K562 (cell line): ENCODE measurements at regions not wholly inside any gene's neighbourhood (a gene's known extent, or its start where the extent isn't known, plus 50 kb on each side); places are given as distances from the start of the nearest gene placed in this dataset.
A peak's percentile ranks its signal among the peaks of the same experiment; 100 is the strongest.

Experiments
- ATAC-seq: fragments of 200-7000 bp; cut with Tn5 transposase; 3 replicates; pipeline ENCODE4 v1.9.1; 2020; ENCODE audit warnings: moderate library complexity
- BruUV-seq: library from RNA; stranded (reverse); fragments of 400-500 nt; replicated peaks from 2 replicates; lab custom pipeline; 2021; lab: Mats Ljungman, UMichigan
- CTCF ChIA-PET: fragments of 300-600 bp; formaldehyde crosslinking; extraction: SDS; loops from one replicate; lab custom pipeline; 2021; ENCODE audit warnings: low intra/inter-chr PET ratio; lab: Yijun Ruan, JAX
- POLR2A ChIA-PET: fragments of 300-600, 350-650 bp; sonication (Branson Sonifier 250); formaldehyde crosslinking; extraction: SDS; loops from one replicate; lab custom pipeline; 2021; ENCODE audit warnings: antibody characterized with exemption, inconsistent platforms; lab: Yijun Ruan, JAX
- DNase-seq, 4 experiments: peaks; one replicate each; pipeline versions ENCODE4 v3.0.0 to v3.0.0-alpha.2; 2011 to 2018; ENCODE audit warnings: low spot score in 3 of 4, mixed read lengths in 3 of 4; ENCODE audit errors: extremely low read depth in 1 of 4
- FAIRE-seq: peaks from 2 replicates; lab custom pipeline; 2011; peaks lifted over from hg19 to GRCh38; lab: Jason Lieb, UNC
- H2AFZ ChIP-seq: 2 replicates; pipeline ENCODE4 v1.6.0; 2011; ENCODE audit warnings: low read depth, low read length, control low read depth, inconsistent platforms
- H3K27ac ChIP-seq: fragments of 200-600 bp; 3 replicates; pipeline ENCODE4 v1.8.0; 2011; ENCODE audit warnings: low read depth, mild to moderate bottlenecking, control low read depth, inconsistent platforms, low read length, moderate library complexity, mixed read lengths; ENCODE audit errors: extremely low read depth
- H3K27me3 ChIP-seq, 2 experiments: fragments of 300-600 bp in 1 of 2; 2 replicates in 1 of 2; 3 replicates in 1 of 2; pipeline versions ENCODE4 v1.6.0 to v1.8.0; 2011; ENCODE audit warnings: inconsistent platforms in 2 of 2, low read length in 2 of 2, mild to moderate bottlenecking in 1 of 2, mixed read lengths in 1 of 2, moderate library complexity in 1 of 2; ENCODE audit not compliant: control insufficient read depth in 2 of 2, insufficient read depth in 2 of 2
- H3K36me3 ChIP-seq: fragments of 300-600 bp; 3 replicates; pipeline ENCODE4 v1.8.0; 2011; ENCODE audit warnings: mild to moderate bottlenecking, low read length, inconsistent platforms; ENCODE audit not compliant: control insufficient read depth, insufficient read depth
- H3K4me1 ChIP-seq, 2 experiments: fragments of 200-600 bp in 1 of 2; replicated peaks in 1 of 2; 2 replicates in 1 of 2; 3 replicates in 1 of 2; pipeline versions ENCODE4 v1.5.1 to v1.8.0; 2011; ENCODE audit warnings: inconsistent platforms in 2 of 2, low read length in 2 of 2, mild to moderate bottlenecking in 1 of 2, mixed read lengths in 1 of 2, moderate library complexity in 1 of 2; ENCODE audit not compliant: control insufficient read depth in 2 of 2, insufficient read depth in 2 of 2
- H3K4me2 ChIP-seq: 2 replicates; pipeline ENCODE4 v1.6.1; 2011; ENCODE audit warnings: low read length, control low read depth, inconsistent platforms, mixed read lengths; ENCODE audit not compliant: insufficient read depth
- H3K4me3 ChIP-seq: fragments of 200-600 bp; sonication (generic), shearing (Covaris generic); 2 replicates; pipeline ENCODE4 v1.5.1; 2016; ENCODE audit warnings: control low read depth, inconsistent platforms
- H3K79me2 ChIP-seq: fragments of 200-600 bp; 3 replicates; pipeline ENCODE4 v1.8.0; 2011; ENCODE audit warnings: low read length, inconsistent platforms; ENCODE audit not compliant: control insufficient read depth, insufficient read depth
- H3K9ac ChIP-seq, 2 experiments: 2 replicates each; pipeline versions ENCODE4 v1.6.0 to v1.6.1; 2011; ENCODE audit warnings: low read depth in 2 of 2, low read length in 2 of 2, control low read depth in 1 of 2, inconsistent platforms in 1 of 2, mild to moderate bottlenecking in 1 of 2, mixed read lengths in 1 of 2; ENCODE audit not compliant: insufficient read depth in 1 of 2
- H3K9me1 ChIP-seq: one replicate; pipeline ENCODE4 v1.6.0; 2011; ENCODE audit warnings: inconsistent platforms, mild to moderate bottlenecking, low read length, moderate library complexity; ENCODE audit not compliant: control insufficient read depth, insufficient read depth
- H3K9me3 ChIP-seq: replicated peaks from 2 replicates; pipeline ENCODE4 v1.5.1; 2011; ENCODE audit warnings: low read depth, low read length, inconsistent platforms; ENCODE audit not compliant: control insufficient read depth, insufficient read depth
- H4K20me1 ChIP-seq: replicated peaks from 2 replicates; pipeline ENCODE4 v1.6.1; 2011; ENCODE audit warnings: low read length, inconsistent platforms, mixed read lengths; ENCODE audit not compliant: control insufficient read depth, insufficient read depth
- BHLHE40 ChIP-seq: IDR thresholded peaks from 2 replicates; pipeline ENCODE4 v1.6.1; 2011; ENCODE audit warnings: low read length, improper control_type of control experiment
- FOXK2 ChIP-seq, 2 experiments: fragments of 450-650 bp; IDR thresholded peaks in 1 of 2; conservative IDR thresholded peaks in 1 of 2; 2 replicates each; pipeline ENCODE4 v1.6.1; 2016; ENCODE audit warnings: low read depth in 2 of 2, mild to moderate bottlenecking in 1 of 2
- GTF2F1 ChIP-seq: IDR thresholded peaks from 2 replicates; pipeline ENCODE4 v1.6.1; 2011; ENCODE audit warnings: low read depth, low read length, improper control_type of control experiment
- HNRNPUL1 ChIP-seq: fragments of 200-400 bp; formaldehyde crosslinking; IDR thresholded peaks from 2 replicates; pipeline ENCODE4 v1.6.1; 2017; ENCODE audit warnings: low read length
- SP1 ChIP-seq: sonication (generic); formaldehyde crosslinking; IDR thresholded peaks from 2 replicates; pipeline ENCODE4 v1.8.1; 2022; ENCODE audit warnings: mild to moderate bottlenecking, missing genetic modification reagents
- ZBTB1 ChIP-seq: sonication (generic); formaldehyde crosslinking; IDR thresholded peaks from 2 replicates; pipeline ENCODE4 v1.8.1; 2023; ENCODE audit warnings: missing genetic modification reagents, low read depth, mild to moderate bottlenecking, borderline replicate concordance
- ZFP30 ChIP-seq: fragments of 250-450 bp; sonication (Bioruptor Pico); IDR thresholded peaks from 2 replicates; pipeline ENCODE4 v1.8.0; 2022; ENCODE audit warnings: moderate library complexity, mild to moderate bottlenecking, inconsistent platforms, borderline replicate concordance
- ZNF280B ChIP-seq: fragments of 250-450 bp; sonication (Bioruptor Pico); IDR thresholded peaks from 2 replicates; pipeline ENCODE4 v1.5.1; 2021; ENCODE audit warnings: mild to moderate bottlenecking
- ZNF740 ChIP-seq, 3 experiments: fragments of 200-800 bp in 1 of 3; sonication (Bioruptor generic) in 1 of 3; sonication (generic) in 1 of 3; formaldehyde crosslinking in 1 of 3; IDR thresholded peaks; 2 replicates each; pipeline versions ENCODE4 v1.6.1 to v1.8.0; 2016 to 2022; ENCODE audit warnings: mild to moderate bottlenecking in 2 of 3, missing compliant biosample characterization in 2 of 3, missing genetic modification characterization in 2 of 3, missing genetic modification reagents in 1 of 3
- ZNF76 ChIP-seq: fragments of 250-450 bp; sonication (Bioruptor Pico); IDR thresholded peaks from 2 replicates; pipeline ENCODE4 v1.4.0; 2020; ENCODE audit warnings: mild to moderate bottlenecking, moderate library complexity, borderline replicate concordance
- WGBS: fragments of 100-300 bp; shearing (Covaris generic); methylation state at CpG from one replicate; pipeline ENCODE4 v1.1.6; 2016; ENCODE audit warnings: low coverage, mixed read lengths; ENCODE audit not compliant: insufficient coverage; ENCODE audit errors: missing lambda C conversion rate; 5-methylcytosine and 5-hydroxymethylcytosine counted together
- in situ Hi-C: fragments of 300-500 bp; cut with MboI; formaldehyde crosslinking; loops from 4 replicates; pipeline ENCODE4 v1.15.0; 2018; ENCODE audit warnings: inconsistent platforms, mixed read lengths
- intact Hi-C: fragments of 100-400 bp; cut with micrococcal nuclease; formaldehyde crosslinking; loops from 2 replicates; pipeline ENCODE4 v1.14.2; 2022

- TF ChIP-seq FOXK2 (conservative IDR thresholded peaks at IDR 0.05 in 1 of 2, IDR thresholded peaks at IDR 0.05 in 1 of 2; ENCODE audit: low read depth in 2 of 2): no peak
- TF ChIP-seq ZBTB1 (CRISPR knock-in tag): no peak
- TF ChIP-seq ZNF280B: no peak
- TF ChIP-seq ZFP30: no peak
Measured at GRCh38 chr12:34397591-34398365, 375.5 kb downstream of the ALG10 start (continued).

GRCh38 chr12:34398366-34398705 is 376.0 kb downstream of the ALG10 start:
- in situ Hi-C loops (no loop called here), intact Hi-C loops (no loop called here)
- Histone ChIP-seq H3K9ac (no peak overlapping the region), H3K4me2 (no peak overlapping the region), H3K4me1 (no peaks in the 10 kb centered on the region), H3K36me3 (no peaks in the 10 kb centered on the region), H3K27ac (no peak overlapping the region), H2AFZ (no peak overlapping the region), H3K4me3 (no peak overlapping the region), H3K9me1 (no peaks in the 10 kb centered on the region), H3K27me3 (peaks cover 0 to 56% of the 10 kb centered on the region in 2 experiments; a peak in 2 of 5 replicates), H3K9me3 (no peaks in the 10 kb centered on the region), H3K79me2 (no peaks in the 10 kb centered on the region), H4K20me1 (no peaks in the 10 kb centered on the region)
- 1% methylated on average over 16 of the region's 16 CpGs for WGBS
- ATAC-seq (no peak), FAIRE-seq (no peak), DNase-seq (peak in 3 of 4 experiments; percentile 0 to 1 (median 1))
- POLR2A ChIA-PET: no interaction called here
- CTCF ChIA-PET: no interaction called here
- no TSS peak for BruUV-seq
- TF ChIP-seq GTF2F1 (no peak), ZNF740 (CRISPR knock-in tag; IDR thresholded peaks at IDR 0.05) (no peak), ZNF740 (tag; IDR thresholded peaks at IDR 0.05) (no peak), HNRNPUL1 (no peak), SP1 (CRISPR knock-in tag) (no peak), BHLHE40 (no peak), ZNF76 (CRISPR knock-in tag) (no peak)
